Embryonic facial prominence (tissue), 1 donor: ENCODE measurements at regions not wholly inside any gene's neighbourhood (a gene's known extent, or its start where the extent isn't known, plus 50 kb on each side); places are given as distances from the start of the nearest gene placed in this dataset.
"Not testable (repeated sequence)": the region's sequence is repeated elsewhere in the genome, so short reads cannot be mapped to it uniquely, and the experiment has no call there.

ENCODE experiments used
- DNase-seq: peaks from one replicate; pipeline ENCODE4 v3.0.0-alpha.2; 2016; ENCODE audit errors: extremely low spot score

GRCh38 chr1:157409927-157410326, 142.4 kb downstream of the FCRL5 start:
- no peak for DNase-seq

GRCh38 chr1:157407917-157408525, 144.3 kb downstream of the FCRL5 start:
- DNase-seq: no peak

- no peak for DNase-seq
Measured at GRCh38 chr1:157407367-157407766, 144.9 kb downstream of the FCRL5 start.

- no peak for DNase-seq
Measured at GRCh38 chr1:157405662-157406061, 146.7 kb downstream of the FCRL5 start.

- DNase-seq: no peak
Measured at GRCh38 chr1:157404614-157405013, 147.7 kb downstream of the FCRL5 start.

GRCh38 chr1:157404063-157404501, 148.2 kb downstream of the FCRL5 start:
- no peak for DNase-seq

GRCh38 chr1:157403608-157404007, 148.7 kb downstream of the FCRL5 start:
- no peak for DNase-seq

- DNase-seq: no peak
Measured at GRCh38 chr1:157403203-157403602, 149.1 kb downstream of the FCRL5 start.

- DNase-seq: no peak
Measured at GRCh38 chr1:157400766-157401165, 151.5 kb downstream of the FCRL5 start.

- DNase-seq: no peak
Measured at GRCh38 chr1:157399984-157400382, 152.3 kb downstream of the FCRL5 start.

- DNase-seq: no peak
Measured at GRCh38 chr1:157399343-157399983, 152.9 kb downstream of the FCRL5 start.

GRCh38 chr1:157390651-157391050, 161.7 kb downstream of the FCRL5 start:
- DNase-seq: no peak

GRCh38 chr1:157388057-157388456, 164.3 kb downstream of the FCRL5 start:
- no peak for DNase-seq

- no peak for DNase-seq
Measured at GRCh38 chr1:157384258-157384657, 168.1 kb downstream of the FCRL5 start.

GRCh38 chr1:157382351-157382750, 170.0 kb downstream of the FCRL5 start:
- no peak for DNase-seq

- no peak for DNase-seq
Measured at GRCh38 chr1:157380523-157380922, 171.8 kb downstream of the FCRL5 start.

GRCh38 chr1:157377280-157377713, 175.0 kb downstream of the FCRL5 start:
- not testable (repeated sequence) for DNase-seq

- DNase-seq: no peak
Measured at GRCh38 chr1:157376681-157377080, 175.6 kb downstream of the FCRL5 start.

GRCh38 chr1:157372311-157372710, 180.0 kb downstream of the FCRL5 start:
- not testable (repeated sequence) for DNase-seq

GRCh38 chr1:157371826-157372225, 180.5 kb downstream of the FCRL5 start:
- no peak for DNase-seq

- no peak for DNase-seq
Measured at GRCh38 chr1:157371221-157371620, 181.1 kb downstream of the FCRL5 start.

GRCh38 chr1:157370698-157371097, 181.6 kb downstream of the FCRL5 start:
- DNase-seq: no peak

- no peak for DNase-seq
Measured at GRCh38 chr1:157369808-157370521, 182.3 kb downstream of the FCRL5 start.
